Islet of Langerhans (tissue), 1 donor: ENCODE measurements at regions not wholly inside any gene's neighbourhood (a gene's known extent, or its start where the extent isn't known, plus 50 kb on each side); places are given as distances from the start of the nearest gene placed in this dataset.

ENCODE experiments used
- FAIRE-seq: peaks from one replicate; lab custom pipeline; 2011; peaks lifted over from hg19 to GRCh38; lab: Jason Lieb, UNC

GRCh38 chr1:56442290-56442877 is 137.0 kb downstream of the PLPP3 start:
- no peak for FAIRE-seq

GRCh38 chr1:56441601-56442000 is 137.8 kb downstream of the PLPP3 start:
- FAIRE-seq = no peak

GRCh38 chr1:56439610-56440264 is 139.6 kb downstream of the PLPP3 start:
- FAIRE-seq = no peak

GRCh38 chr1:56438901-56439551 is 140.3 kb downstream of the PLPP3 start:
- no peak for FAIRE-seq

GRCh38 chr1:56437959-56438358 is 141.4 kb downstream of the PLPP3 start:
- FAIRE-seq = no peak

GRCh38 chr1:56436912-56437417 is 142.4 kb downstream of the PLPP3 start:
- no peak for FAIRE-seq

GRCh38 chr1:56436296-56436695 is 143.1 kb downstream of the PLPP3 start:
- FAIRE-seq = no peak

GRCh38 chr1:56435434-56436262 is 143.7 kb downstream of the PLPP3 start:
- no peak for FAIRE-seq

GRCh38 chr1:56434740-56435139 is 144.6 kb downstream of the PLPP3 start:
- no peak for FAIRE-seq

GRCh38 chr1:56434025-56434424 is 145.3 kb downstream of the PLPP3 start:
- FAIRE-seq = no peak

- no peak for FAIRE-seq
Measured at GRCh38 chr1:56433056-56433577, 146.2 kb downstream of the PLPP3 start.

- FAIRE-seq = no peak
Measured at GRCh38 chr1:56432166-56432971, 147.0 kb downstream of the PLPP3 start.

GRCh38 chr1:56430141-56430839 is 149.1 kb downstream of the PLPP3 start:
- FAIRE-seq = no peak

GRCh38 chr1:56429288-56429687 is 150.1 kb downstream of the PLPP3 start:
- FAIRE-seq = no peak

GRCh38 chr1:56426587-56427381 is 152.6 kb downstream of the PLPP3 start:
- FAIRE-seq = no peak

GRCh38 chr1:56425494-56426037 is 153.8 kb downstream of the PLPP3 start:
- no peak for FAIRE-seq

- FAIRE-seq = no peak
Measured at GRCh38 chr1:56424744-56425493, 154.4 kb downstream of the PLPP3 start.

GRCh38 chr1:56423716-56424115 is 155.6 kb downstream of the PLPP3 start:
- FAIRE-seq = no peak

- no peak for FAIRE-seq
Measured at GRCh38 chr1:56418151-56418631, 161.2 kb downstream of the PLPP3 start.
